ENCODE measurements at regions not wholly inside any gene's neighbourhood (a gene's known extent, or its start where the extent isn't known, plus 50 kb on each side); places are given as distances from the start of the nearest gene placed in this dataset.
A peak's percentile ranks its signal among the peaks of the same experiment; 100 is the strongest.

- TF ChIP-seq ZNF462 (CRISPR knock-in tag; IDR thresholded peaks at IDR 0.05) (no peak), ZNF114 (CRISPR knock-in tag; IDR thresholded peaks at IDR 0.05) (no peak), REST (IDR thresholded peaks at IDR 0.05; ENCODE audit: unreplicated experiment) (no peak), NANOG (IDR thresholded peaks at IDR 0.05; ENCODE audit: borderline replicate concordance) (no peak)
These were observed 1063.8 kb downstream of the EFNB2 start (continued) for GRCh38 chr13:105471673-105472072.

GRCh38 chr13:105466376-105466775 is 1069.1 kb downstream of the EFNB2 start:
- Mint-ChIP-seq H3K36me3 (ENCODE audit: low read depth) (peaks cover 5% of the 10 kb centered on the region; the same call in 1 of the 3 replicates), H3K27ac (no peak overlapping the region), H3K4me1 (peaks cover 14% of the 10 kb centered on the region), H3K4me3 (no peak overlapping the region), H3K27me3 (ENCODE audit: insufficient read depth, low read depth, poor library complexity) (peaks cover 2% of the 10 kb centered on the region), H3K9me3 (peaks cover 6% of the 10 kb centered on the region; the same call in 2 of the 3 replicates)
- no peak overlapping the region for H3K27ac ChIP-seq (ENCODE audit: low read depth)
- ATAC-seq (peak; percentile 76), DNase-seq (ENCODE audit: low spot score) (no peak)
- peak overlapping the region; percentile 25; the same call in 1 of the 2 replicates for H2AFZ ChIP-seq
- peaks cover 6% of the 10 kb centered on the region; the same call in 1 of the 2 replicates for H3K4me1 ChIP-seq (ENCODE audit: insufficient read depth)
- no peaks in the 10 kb centered on the region for H3K27me3 ChIP-seq (ENCODE audit: insufficient read depth)
- no peaks in the 10 kb centered on the region for H3K36me3 ChIP-seq (ENCODE audit: insufficient read depth)
- H3K4me2 ChIP-seq = no peak overlapping the region
- no peaks in the 10 kb centered on the region for H4K20me1 ChIP-seq (replicated peaks; ENCODE audit: insufficient read depth)
- no peaks in the 10 kb centered on the region for H3K79me2 ChIP-seq (replicated peaks; ENCODE audit: insufficient read depth)
- peaks cover 15% of the 10 kb centered on the region; the same call in 1 of the 2 replicates for H3K9me2 ChIP-seq (ENCODE audit: insufficient read depth)
- H3K4me3 ChIP-seq = no peak overlapping the region
- H3F3A ChIP-seq (replicated peaks; ENCODE audit: low read depth) = no peaks in the 10 kb centered on the region
- TF ChIP-seq CTCF (conservative IDR thresholded peaks at IDR 0.05; ENCODE audit: low read depth in 2 of 2) (no peak), ETS1 (IDR thresholded peaks at IDR 0.05) (no peak), STAT1 (IDR thresholded peaks at IDR 0.05; ENCODE audit: unreplicated experiment) (no peak)

All from GM23338 (cell line).